HG03280 (cell line): ENCODE measurements at regions not wholly inside any gene's neighbourhood (a gene's known extent, or its start where the extent isn't known, plus 50 kb on each side); places are given as distances from the start of the nearest gene placed in this dataset.
"Not testable (repeated sequence)": the region's sequence is repeated elsewhere in the genome, so short reads cannot be mapped to it uniquely, and the experiment has no call there.

Experiments used
- ATAC-seq: cut with Tn5 transposase; IDR thresholded peaks from one replicate; pipeline ENCODE4 v1.9.1; 2021; ENCODE audit warnings: mild to moderate bottlenecking, moderate library complexity; ENCODE audit not compliant: unreplicated experiment

DNA sequence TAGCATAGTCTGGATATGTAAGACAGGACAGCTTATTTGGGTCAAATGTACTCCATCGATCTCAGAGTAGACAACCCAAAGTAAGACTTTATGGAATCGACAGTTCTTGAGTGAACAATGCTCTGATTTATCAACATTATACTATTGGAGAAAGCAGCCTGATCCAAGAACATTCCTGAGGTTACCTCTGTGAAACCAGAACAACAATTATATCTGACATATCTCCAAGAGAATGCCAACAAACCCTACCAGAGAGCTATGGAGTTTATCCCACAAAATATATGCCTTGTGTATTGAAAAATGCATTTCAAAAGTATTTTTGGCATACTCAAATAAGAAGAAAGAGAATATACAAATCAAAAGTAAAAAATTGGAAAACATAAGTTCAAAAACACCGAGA is 1985.9 kb downstream of the EFNA5 start:
- no peak for ATAC-seq

DNA sequence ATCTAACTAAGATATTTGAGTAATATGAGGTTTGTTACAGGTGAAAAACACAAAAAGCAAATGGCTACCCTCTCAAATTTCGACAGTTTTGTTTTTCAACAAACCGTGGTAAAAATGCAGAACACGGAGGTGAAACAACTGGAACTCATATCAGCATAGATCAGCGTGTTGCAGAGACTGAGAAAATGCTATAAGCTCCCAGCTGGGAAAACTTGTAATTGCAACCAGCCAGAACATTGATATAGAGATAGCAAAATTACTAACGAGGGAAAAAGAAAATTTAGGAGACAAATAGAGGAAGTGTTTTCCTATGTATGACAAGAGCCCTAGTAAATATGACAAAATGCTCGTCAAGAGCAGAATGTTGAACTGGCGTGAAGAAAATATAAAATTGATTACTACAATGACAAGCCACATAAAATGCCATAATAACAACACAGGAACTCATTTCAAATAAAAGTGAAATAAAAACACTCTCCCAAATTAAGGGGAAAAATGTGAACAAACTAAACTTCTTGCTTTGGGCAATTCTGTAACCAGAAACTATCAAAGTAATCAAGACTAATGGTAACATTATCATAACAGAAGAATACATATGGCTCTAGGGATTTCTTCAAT is 1989.8 kb downstream of the EFNA5 start:
- no peak for ATAC-seq

GRCh38 chr5:105677291-105677690 is 1993.4 kb downstream of the EFNA5 start:
- no peak for ATAC-seq

DNA sequence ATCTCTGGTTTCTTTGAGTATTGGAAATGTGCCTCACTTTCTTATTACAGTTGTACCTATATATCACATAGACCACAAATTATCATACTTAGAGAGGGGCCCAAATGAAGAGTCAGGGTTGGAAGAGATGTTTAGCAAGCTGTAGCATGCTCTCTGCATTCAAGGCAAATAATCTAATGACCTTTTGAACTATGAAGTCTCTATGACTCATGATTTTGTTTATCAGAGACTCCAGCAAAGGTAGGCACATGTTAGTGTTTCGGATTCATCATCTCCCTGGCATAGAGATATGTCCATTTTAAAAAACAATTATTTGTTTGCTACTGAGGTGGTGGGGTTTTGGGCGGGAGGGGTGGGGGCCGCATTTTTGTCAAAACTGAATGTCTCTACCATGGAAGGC is 2000.1 kb downstream of the EFNA5 start:
- ATAC-seq: no peak

DNA sequence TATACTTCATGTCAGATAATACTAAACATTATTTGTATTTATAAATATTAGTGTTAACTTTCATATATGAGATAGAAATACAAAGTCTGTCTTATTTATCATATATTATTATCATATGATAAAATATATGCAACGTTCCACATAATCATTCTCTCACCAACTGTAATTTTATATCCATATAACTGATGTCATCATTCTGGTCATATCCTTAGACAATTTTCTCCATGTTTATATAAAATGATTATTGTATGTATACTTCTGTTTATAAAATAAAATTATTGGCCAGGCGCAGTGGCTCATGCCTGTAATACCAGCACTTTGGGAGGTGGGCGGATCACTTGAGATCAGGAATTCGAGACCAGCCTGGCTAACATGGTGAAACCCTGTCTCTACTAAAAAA is 2007.1 kb downstream of the EFNA5 start:
- no peak for ATAC-seq

DNA sequence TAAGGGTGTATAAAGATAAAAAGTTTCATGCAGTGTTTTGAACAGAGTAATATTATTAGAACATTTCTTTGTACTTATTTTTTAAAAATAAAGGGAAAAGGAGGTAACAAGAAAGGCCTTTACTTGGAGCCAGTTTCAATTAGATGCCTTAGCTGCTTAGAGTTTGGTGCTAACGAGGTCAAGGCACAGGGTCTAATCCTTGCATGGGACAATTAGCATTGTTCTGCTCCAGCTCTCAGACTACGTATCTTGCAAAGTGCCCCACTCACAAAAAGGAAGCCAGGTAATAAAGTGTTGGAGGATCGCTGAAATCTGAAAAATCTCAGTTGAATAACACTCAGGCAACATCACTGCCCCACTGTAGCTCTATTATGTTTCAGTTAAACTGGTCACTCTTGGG is 2011.3 kb downstream of the EFNA5 start:
- ATAC-seq: no peak

- ATAC-seq: no peak
Measured at GRCh38 chr5:105640328-105640727, 2030.4 kb downstream of the EFNA5 start.

DNA sequence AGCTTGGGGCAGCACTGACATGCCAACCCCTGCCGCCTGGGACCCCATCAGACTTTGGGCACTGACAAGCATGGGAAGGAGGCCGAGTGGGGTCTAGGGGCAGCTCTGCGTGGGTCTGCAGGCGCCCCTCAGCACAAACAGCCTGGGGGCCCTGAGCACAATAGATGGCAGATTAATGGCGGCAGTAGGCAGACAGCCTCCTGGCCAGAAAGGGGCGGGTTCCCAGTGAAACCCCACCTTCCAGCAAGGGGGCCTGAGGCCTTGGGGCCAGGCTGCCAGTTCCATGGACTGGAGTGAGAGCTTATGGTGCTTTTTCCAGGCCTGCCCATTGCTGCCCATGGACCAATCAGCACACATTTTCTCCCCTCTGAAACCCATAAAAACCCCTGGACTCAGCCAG is 2031.2 kb downstream of the EFNA5 start:
- no peak for ATAC-seq

DNA sequence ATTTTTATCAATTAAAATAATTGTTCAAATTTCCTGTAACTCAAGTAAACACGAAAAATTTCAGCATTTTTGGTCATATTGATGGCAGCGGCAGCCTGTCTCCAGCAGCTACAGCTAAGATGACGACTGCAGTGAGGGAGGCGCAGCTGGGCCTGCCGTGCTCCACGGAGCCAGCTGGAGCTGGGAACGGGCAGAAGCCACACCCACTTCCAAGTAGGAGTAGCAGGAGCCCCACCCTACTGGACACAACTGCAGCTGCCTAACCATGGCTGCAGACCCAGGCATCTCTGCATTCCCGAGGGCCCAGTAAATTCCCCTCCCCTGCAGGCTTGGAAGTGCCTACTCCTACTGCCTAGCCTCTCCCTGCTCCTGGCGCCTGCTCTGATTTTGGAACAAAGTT is 2031.7 kb downstream of the EFNA5 start:
- ATAC-seq: no peak

GRCh38 chr5:105638437-105638836 is 2032.3 kb downstream of the EFNA5 start:
- no peak for ATAC-seq

- ATAC-seq: no peak
Measured at GRCh38 chr5:105632043-105632442, 2038.7 kb downstream of the EFNA5 start.

DNA sequence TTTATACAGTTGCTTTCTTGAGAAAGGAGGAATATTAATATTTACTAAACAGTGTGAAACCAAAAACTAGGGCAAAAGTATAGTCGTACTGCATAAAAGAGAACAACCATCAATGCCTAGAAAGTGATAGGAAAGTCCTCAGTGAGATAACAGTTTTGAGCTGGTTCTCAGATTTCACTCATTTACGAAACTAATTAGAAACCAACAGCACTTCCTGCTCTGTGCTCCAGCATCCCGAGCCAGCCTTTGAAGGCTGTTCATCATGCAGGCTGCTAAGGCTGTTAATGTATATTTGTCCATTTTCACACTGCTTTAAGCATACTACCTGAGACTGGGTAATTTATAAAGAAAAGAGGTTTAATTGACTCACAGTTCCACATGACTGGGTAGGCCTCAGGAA is 2039.9 kb downstream of the EFNA5 start:
- no peak for ATAC-seq

GRCh38 chr5:105619725-105620124 is 2051.0 kb downstream of the EFNA5 start:
- no peak for ATAC-seq

GRCh38 chr5:105617436-105618215 is 2053.1 kb downstream of the EFNA5 start:
- ATAC-seq: no peak

DNA sequence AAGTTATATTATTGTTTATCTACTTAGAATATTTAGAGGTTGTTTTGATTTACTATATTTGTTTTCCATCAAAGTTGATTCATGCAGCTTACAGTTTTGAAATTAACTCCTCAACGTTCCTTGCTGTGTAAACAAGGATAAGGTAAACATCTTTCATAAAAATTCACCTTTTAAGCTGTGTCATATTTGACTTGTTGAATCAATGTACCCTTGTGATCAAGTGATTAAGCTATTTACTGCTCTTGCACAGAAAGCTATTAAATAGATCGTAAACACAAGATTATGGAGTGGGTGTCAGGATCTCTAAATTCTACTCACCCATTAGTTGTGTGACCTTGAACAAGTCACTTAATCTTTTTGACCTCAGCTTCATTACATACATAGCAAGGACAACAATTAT is 2054.0 kb upstream of the NUDT12 start:
- ATAC-seq: no peak

DNA sequence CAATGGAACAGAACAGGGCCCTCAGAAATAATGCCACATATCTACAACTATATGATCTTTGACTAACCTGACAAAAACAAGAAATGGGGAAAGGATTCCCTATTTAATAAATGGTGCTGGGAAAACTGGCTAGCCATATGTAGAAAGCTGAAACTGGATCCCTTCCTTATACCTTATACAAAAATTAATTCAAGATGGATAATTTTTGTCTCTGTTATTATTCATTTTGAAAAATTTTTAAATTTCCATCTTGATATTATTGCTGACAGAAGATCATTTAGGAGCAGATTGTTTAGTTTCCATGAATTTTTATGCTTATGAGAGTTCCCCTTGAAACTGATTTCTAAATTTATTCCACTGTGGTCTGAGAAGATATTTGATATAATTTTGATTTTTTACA is 2039.8 kb upstream of the NUDT12 start:
- ATAC-seq: not testable (repeated sequence)

GRCh38 chr5:105593011-105593760 is 2030.6 kb upstream of the NUDT12 start:
- no peak for ATAC-seq

- ATAC-seq: no peak
Measured at GRCh38 chr5:105587963-105588662, 2025.5 kb upstream of the NUDT12 start.

DNA sequence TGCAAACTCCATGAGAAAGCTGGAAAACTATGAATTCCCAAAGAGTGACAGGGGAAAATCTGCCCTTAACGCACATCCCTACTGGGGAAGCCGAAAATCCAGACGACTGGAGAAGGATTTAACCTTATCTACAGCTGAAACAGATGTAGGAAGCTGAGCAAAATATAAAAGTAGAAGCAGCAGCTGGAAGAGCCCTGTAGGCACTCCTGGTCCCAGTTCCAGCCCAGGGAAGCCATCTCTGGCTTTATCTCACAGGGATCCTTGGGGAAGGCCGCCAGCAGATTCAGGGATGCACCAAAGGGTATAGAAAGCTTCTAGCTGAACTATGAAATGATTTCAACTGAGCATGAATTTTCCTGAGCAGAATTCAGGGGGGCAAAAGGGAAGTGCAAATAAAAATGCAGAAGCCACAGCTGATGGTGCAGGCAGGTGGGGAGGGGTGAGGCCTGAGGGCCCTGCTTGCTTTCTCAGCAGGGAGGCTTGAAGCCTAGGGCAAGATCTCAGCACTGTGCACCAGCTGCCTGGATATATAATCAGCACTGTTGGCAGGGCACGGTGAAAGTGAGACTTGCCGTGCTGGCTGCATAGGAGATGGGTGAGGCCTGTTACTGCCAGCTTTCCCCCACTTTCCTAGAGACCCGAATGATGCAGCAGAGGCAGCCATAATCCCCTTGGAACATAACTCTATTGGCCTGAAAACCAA is 2019.5 kb upstream of the NUDT12 start:
- ATAC-seq: no peak

GRCh38 chr5:105573575-105573974 is 2011.0 kb upstream of the NUDT12 start:
- ATAC-seq: no peak

- ATAC-seq: no peak
Measured at GRCh38 chr5:105565531-105565930, 2002.9 kb upstream of the NUDT12 start.
